A673 (cell line): ENCODE measurements at regions not wholly inside any gene's neighbourhood (a gene's known extent, or its start where the extent isn't known, plus 50 kb on each side); places are given as distances from the start of the nearest gene placed in this dataset.

ENCODE experiments used
- EZH2 ChIP-seq: fragments of 200-600 bp; sonication (generic); IDR thresholded peaks from 2 replicates; pipeline ENCODE4 v1.6.1; 2017; ENCODE audit warnings: borderline replicate concordance, low read depth, mild to moderate bottlenecking, mixed read lengths, antibody characterized with exemption, low read length; ENCODE audit not compliant: poor library complexity, severe bottlenecking
- TF ChIP-seq, protein P1 (sequence below): fragments of 300-800, 200-600 bp; sonication (generic); conservative IDR thresholded peaks from 2 replicates; pipeline ENCODE4 v1.5.1; 2017; ENCODE audit warnings: low read depth, mild to moderate bottlenecking, antibody characterized with exemption, low read length, moderate library complexity, mixed read lengths

GRCh38 chr6:25026723-25027122 lies 91.0 kb upstream of the RIPOR2 start:
- TF ChIP-seq, protein P1, sequence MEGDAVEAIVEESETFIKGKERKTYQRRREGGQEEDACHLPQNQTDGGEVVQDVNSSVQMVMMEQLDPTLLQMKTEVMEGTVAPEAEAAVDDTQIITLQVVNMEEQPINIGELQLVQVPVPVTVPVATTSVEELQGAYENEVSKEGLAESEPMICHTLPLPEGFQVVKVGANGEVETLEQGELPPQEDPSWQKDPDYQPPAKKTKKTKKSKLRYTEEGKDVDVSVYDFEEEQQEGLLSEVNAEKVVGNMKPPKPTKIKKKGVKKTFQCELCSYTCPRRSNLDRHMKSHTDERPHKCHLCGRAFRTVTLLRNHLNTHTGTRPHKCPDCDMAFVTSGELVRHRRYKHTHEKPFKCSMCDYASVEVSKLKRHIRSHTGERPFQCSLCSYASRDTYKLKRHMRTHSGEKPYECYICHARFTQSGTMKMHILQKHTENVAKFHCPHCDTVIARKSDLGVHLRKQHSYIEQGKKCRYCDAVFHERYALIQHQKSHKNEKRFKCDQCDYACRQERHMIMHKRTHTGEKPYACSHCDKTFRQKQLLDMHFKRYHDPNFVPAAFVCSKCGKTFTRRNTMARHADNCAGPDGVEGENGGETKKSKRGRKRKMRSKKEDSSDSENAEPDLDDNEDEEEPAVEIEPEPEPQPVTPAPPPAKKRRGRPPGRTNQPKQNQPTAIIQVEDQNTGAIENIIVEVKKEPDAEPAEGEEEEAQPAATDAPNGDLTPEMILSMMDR = no peak
- TF ChIP-seq EZH2 = no peak
